Loucy (cell line): ENCODE measurements at regions not wholly inside any gene's neighbourhood (a gene's known extent, or its start where the extent isn't known, plus 50 kb on each side); places are given as distances from the start of the nearest gene placed in this dataset.

Experiments
- CTCF ChIP-seq: fragments of 200-600 bp; sonication (generic); conservative IDR thresholded peaks from 2 replicates; pipeline ENCODE4 v1.5.1; 2014; ENCODE audit warnings: mild to moderate bottlenecking, antibody characterized with exemption, low read length
- EZH2phosphoT487 ChIP-seq: fragments of 200-600 bp; IDR thresholded peaks from 2 replicates; pipeline ENCODE4 v1.6.1; 2018; ENCODE audit warnings: antibody characterized with exemption, mild to moderate bottlenecking, moderate library complexity, borderline replicate concordance

GRCh38 chr12:91422811-91423692 is 240.4 kb upstream of the DCN start:
- TF ChIP-seq CTCF (no peak), EZH2phosphoT487 (no peak)
